Panc1 (cell line): ENCODE measurements at regions not wholly inside any gene's neighbourhood (a gene's known extent, or its start where the extent isn't known, plus 50 kb on each side); places are given as distances from the start of the nearest gene placed in this dataset.

Source experiments
- ATAC-seq: fragments of 200-7000 bp; cut with Tn5 transposase; 2 replicates; pipeline ENCODE4 v1.9.1; 2020; ENCODE audit warnings: mild to moderate bottlenecking, moderate library complexity
- BruUV-seq: library from RNA; stranded (reverse); fragments of 400-500 nt; replicated peaks from 2 replicates; lab custom pipeline; 2021; lab: Mats Ljungman, UMichigan
- CTCF ChIA-PET: fragments of 300-600 bp; sonication (Branson Sonifier 250); formaldehyde crosslinking; loops from one replicate; lab custom pipeline; 2022; ENCODE audit warnings: antibody characterized with exemption; lab: Charles Lee
- POLR2A ChIA-PET: fragments of 300-600 bp; sonication (Branson Sonifier 250); formaldehyde crosslinking; loops from one replicate; lab custom pipeline; 2022; ENCODE audit warnings: antibody characterized with exemption; lab: Charles Lee
- DNase-seq: peaks from one replicate; pipeline ENCODE4 v3.0.0-alpha.2; 2010; ENCODE audit warnings: low read depth, low spot score
- H3K27ac ChIP-seq: 2 replicates; pipeline ENCODE4 v1.5.1; 2011; ENCODE audit warnings: mild to moderate bottlenecking, low read length, inconsistent platforms
- H3K27me3 ChIP-seq: fragments of 200-500 bp; sonication (Bioruptor generic); 2 replicates; pipeline ENCODE4 v1.6.0; 2014; ENCODE audit warnings: low read length, inconsistent platforms; ENCODE audit not compliant: control insufficient read depth, insufficient read depth
- H3K36me3 ChIP-seq: fragments of 200-500 bp; sonication (Bioruptor generic); 2 replicates; pipeline ENCODE4 v1.5.1; 2014; ENCODE audit warnings: inconsistent platforms, mild to moderate bottlenecking, low read length, moderate library complexity; ENCODE audit not compliant: control insufficient read depth, insufficient read depth
- H3K4me1 ChIP-seq: 2 replicates; pipeline ENCODE4 v1.5.1; 2011; ENCODE audit warnings: inconsistent platforms, mild to moderate bottlenecking, low read length, moderate library complexity; ENCODE audit not compliant: control insufficient read depth, insufficient read depth
- H3K4me3 ChIP-seq, 2 experiments: 2 replicates each; pipeline ENCODE4 v1.5.1; 2011 to 2012; ENCODE audit warnings: low read depth in 2 of 2, low read length in 2 of 2, mild to moderate bottlenecking in 2 of 2, inconsistent platforms in 1 of 2, moderate library complexity in 1 of 2
- H3K9me3 ChIP-seq: fragments of 200-500 bp; sonication (Bioruptor generic); 2 replicates; pipeline ENCODE4 v1.5.1; 2014; ENCODE audit warnings: low read depth, mild to moderate bottlenecking, inconsistent platforms, low read length, moderate library complexity; ENCODE audit not compliant: control insufficient read depth, insufficient read depth
- POLR2AphosphoS5 ChIP-seq: IDR thresholded peaks from 2 replicates; pipeline ENCODE4 v1.6.1; 2012; ENCODE audit warnings: mild to moderate bottlenecking, low read depth, low read length, moderate library complexity
- SIN3A ChIP-seq: IDR thresholded peaks from 2 replicates; pipeline ENCODE4 v1.6.1; 2012; ENCODE audit warnings: low read depth, mild to moderate bottlenecking, low read length, moderate library complexity, borderline replicate concordance; ENCODE audit not compliant: insufficient read depth
- TCF7L2 ChIP-seq: IDR thresholded peaks from 2 replicates; pipeline ENCODE4 v1.6.1; 2011; ENCODE audit warnings: mild to moderate bottlenecking, low read depth, low read length, inconsistent platforms
- in situ Hi-C: cut with HindIII; loops from 2 replicates; pipeline ENCODE4 v1.10.0; 2016; ENCODE audit warnings: low sequenced_read_pairs, low pct_unique_long_range_greater_than_20kb
- intact Hi-C: fragments of 100-400 bp; cut with micrococcal nuclease; formaldehyde crosslinking; loops from one replicate; pipeline ENCODE4 v1.10.0; 2022; ENCODE audit not compliant: unreplicated experiment
- TF ChIP-seq, protein P1 (sequence below): fragments of 450-650 bp; IDR thresholded peaks from 2 replicates; pipeline ENCODE4 v1.5.1; 2017; ENCODE audit warnings: mild to moderate bottlenecking
- TF ChIP-seq, protein P2 (sequence below), 2 experiments: IDR thresholded peaks; 2 replicates each; pipeline ENCODE4 v1.6.1; 2011 to 2012; ENCODE audit warnings: low read depth in 2 of 2, control low read depth in 1 of 2, low read length in 1 of 2, mild to moderate bottlenecking in 1 of 2, moderate library complexity in 1 of 2; ENCODE audit not compliant: insufficient read depth in 1 of 2

DNA sequence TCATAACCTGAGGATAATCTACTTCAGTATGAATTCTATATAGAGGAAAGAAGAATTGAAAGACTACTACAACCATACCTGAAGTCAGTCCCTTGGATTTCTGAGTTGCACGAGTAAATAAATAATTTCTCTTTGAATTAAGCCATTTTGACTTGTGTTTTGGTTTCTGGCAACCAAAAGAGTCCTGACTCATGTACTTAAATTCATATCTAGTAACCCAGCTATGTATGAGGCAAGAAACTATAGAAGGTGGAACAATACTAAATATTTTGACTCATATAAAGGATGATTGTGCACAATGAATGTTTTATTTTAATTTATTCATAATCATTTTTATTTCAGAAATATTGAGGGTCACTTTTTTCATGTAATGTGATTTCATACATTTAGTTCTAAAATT lies 276.8 kb downstream of the MEF2C start:
- Histone ChIP-seq H3K4me1 (no peaks in the 10 kb centered on the region), H3K27ac (no peak overlapping the region), H3K36me3 (no peaks in the 10 kb centered on the region), H3K4me3 (no peak overlapping the region), H3K9me3 (no peaks in the 10 kb centered on the region), H3K27me3 (no peaks in the 10 kb centered on the region)
- DNase-seq, result no peak
- intact Hi-C loops, result no loop called here
- ChIA-PET CTCF (no interaction called here), POLR2A (no interaction called here)
- in situ Hi-C loops, result no loop called here
- no peak for ATAC-seq
- TF ChIP-seq, protein P1, sequence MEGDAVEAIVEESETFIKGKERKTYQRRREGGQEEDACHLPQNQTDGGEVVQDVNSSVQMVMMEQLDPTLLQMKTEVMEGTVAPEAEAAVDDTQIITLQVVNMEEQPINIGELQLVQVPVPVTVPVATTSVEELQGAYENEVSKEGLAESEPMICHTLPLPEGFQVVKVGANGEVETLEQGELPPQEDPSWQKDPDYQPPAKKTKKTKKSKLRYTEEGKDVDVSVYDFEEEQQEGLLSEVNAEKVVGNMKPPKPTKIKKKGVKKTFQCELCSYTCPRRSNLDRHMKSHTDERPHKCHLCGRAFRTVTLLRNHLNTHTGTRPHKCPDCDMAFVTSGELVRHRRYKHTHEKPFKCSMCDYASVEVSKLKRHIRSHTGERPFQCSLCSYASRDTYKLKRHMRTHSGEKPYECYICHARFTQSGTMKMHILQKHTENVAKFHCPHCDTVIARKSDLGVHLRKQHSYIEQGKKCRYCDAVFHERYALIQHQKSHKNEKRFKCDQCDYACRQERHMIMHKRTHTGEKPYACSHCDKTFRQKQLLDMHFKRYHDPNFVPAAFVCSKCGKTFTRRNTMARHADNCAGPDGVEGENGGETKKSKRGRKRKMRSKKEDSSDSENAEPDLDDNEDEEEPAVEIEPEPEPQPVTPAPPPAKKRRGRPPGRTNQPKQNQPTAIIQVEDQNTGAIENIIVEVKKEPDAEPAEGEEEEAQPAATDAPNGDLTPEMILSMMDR, result no peak
- no peak for TF ChIP-seq SIN3A
- TF ChIP-seq, protein P2, sequence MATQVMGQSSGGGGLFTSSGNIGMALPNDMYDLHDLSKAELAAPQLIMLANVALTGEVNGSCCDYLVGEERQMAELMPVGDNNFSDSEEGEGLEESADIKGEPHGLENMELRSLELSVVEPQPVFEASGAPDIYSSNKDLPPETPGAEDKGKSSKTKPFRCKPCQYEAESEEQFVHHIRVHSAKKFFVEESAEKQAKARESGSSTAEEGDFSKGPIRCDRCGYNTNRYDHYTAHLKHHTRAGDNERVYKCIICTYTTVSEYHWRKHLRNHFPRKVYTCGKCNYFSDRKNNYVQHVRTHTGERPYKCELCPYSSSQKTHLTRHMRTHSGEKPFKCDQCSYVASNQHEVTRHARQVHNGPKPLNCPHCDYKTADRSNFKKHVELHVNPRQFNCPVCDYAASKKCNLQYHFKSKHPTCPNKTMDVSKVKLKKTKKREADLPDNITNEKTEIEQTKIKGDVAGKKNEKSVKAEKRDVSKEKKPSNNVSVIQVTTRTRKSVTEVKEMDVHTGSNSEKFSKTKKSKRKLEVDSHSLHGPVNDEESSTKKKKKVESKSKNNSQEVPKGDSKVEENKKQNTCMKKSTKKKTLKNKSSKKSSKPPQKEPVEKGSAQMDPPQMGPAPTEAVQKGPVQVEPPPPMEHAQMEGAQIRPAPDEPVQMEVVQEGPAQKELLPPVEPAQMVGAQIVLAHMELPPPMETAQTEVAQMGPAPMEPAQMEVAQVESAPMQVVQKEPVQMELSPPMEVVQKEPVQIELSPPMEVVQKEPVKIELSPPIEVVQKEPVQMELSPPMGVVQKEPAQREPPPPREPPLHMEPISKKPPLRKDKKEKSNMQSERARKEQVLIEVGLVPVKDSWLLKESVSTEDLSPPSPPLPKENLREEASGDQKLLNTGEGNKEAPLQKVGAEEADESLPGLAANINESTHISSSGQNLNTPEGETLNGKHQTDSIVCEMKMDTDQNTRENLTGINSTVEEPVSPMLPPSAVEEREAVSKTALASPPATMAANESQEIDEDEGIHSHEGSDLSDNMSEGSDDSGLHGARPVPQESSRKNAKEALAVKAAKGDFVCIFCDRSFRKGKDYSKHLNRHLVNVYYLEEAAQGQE (IDR thresholded peaks at IDR 0.05; ENCODE audit: insufficient read depth in 1 of 2, low read depth in 2 of 2, low read length in 1 of 2), result no peak
- BruUV-seq, result no TSS peak

DNA sequence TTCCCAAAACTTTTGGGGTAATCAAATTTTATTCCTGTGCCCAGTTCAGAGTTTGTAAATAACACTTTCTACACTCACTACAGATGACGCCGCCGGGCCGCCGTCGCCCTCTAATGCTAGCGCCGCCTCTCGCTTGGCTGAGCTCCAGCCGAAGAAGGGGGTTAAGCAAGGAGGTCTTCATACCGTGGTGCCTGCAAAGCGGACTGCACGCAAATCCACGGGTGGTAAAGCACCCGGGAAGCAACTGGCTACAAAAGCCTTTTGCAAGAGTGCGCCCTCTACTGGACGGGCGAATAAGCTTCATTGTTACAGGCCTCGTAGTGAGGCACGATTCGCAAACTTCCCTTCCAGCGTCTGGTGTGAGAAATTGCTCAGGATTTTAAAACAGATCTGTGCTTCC lies 280.4 kb downstream of the MEF2C start:
- Histone ChIP-seq H3K4me3 (no peak overlapping the region), H3K9me3 (no peaks in the 10 kb centered on the region), H3K27me3 (no peaks in the 10 kb centered on the region), H3K36me3 (no peaks in the 10 kb centered on the region), H3K4me1 (no peaks in the 10 kb centered on the region), H3K27ac (no peak overlapping the region)
- in situ Hi-C loops, result no loop called here
- BruUV-seq, result no TSS peak
- DNase-seq (no peak), ATAC-seq (no peak)
- CTCF ChIA-PET, result no interaction called here
- POLR2A ChIA-PET, result no interaction called here
- TF ChIP-seq, protein P1, result peak; percentile 85
- TF ChIP-seq SIN3A (no peak), POLR2AphosphoS5 (no peak)
- intact Hi-C loops, result no loop called here

DNA sequence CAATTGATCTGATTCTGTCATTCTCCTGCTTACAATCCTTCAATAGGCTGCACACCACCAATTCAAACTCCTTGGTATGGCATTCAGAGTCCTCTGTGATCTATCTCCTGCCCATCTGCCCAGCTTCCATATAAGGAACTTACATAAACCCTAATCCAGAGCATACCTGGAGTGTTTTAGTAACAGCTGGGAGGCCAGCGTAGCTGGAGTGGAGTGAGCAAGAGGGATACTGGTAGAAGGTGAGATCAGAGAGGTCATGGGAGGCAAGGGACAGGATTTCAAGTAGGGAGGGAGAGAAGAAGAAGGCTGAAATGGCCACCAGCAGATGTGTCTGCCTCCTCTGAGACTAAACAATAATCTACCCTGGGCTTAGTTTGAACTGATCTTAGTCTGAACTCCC lies 288.5 kb downstream of the MEF2C start:
- in situ Hi-C loops, result no loop called here
- no peaks in the 10 kb centered on the region for H3K4me1 ChIP-seq
- no peaks in the 10 kb centered on the region for H3K27me3 ChIP-seq
- POLR2A ChIA-PET, result no interaction called here
- no peaks in the 10 kb centered on the region for H3K36me3 ChIP-seq
- CTCF ChIA-PET, result no interaction called here
- H3K27ac ChIP-seq, result no peak overlapping the region
- TF ChIP-seq POLR2AphosphoS5 (no peak), SIN3A (no peak), TCF7L2 (no peak)
- TF ChIP-seq, protein P1, result no peak
- TF ChIP-seq, protein P2 (IDR thresholded peaks at IDR 0.05; ENCODE audit: insufficient read depth in 1 of 2, low read depth in 2 of 2, low read length in 1 of 2), result no peak
- no peaks in the 10 kb centered on the region for H3K9me3 ChIP-seq
- intact Hi-C loops, result no loop called here
- DNase-seq (no peak), ATAC-seq (no peak)
- no peak overlapping the region for H3K4me3 ChIP-seq
- BruUV-seq, result no TSS peak
